LNCAP (cell line): ENCODE measurements at regions not wholly inside any gene's neighbourhood (a gene's known extent, or its start where the extent isn't known, plus 50 kb on each side); places are given as distances from the start of the nearest gene placed in this dataset.

Source experiments
- TF ChIP-seq, protein P1 (sequence below): fragments of 450-650 bp; IDR thresholded peaks from 2 replicates; pipeline ENCODE4 v1.5.1; 2017; ENCODE audit warnings: mild to moderate bottlenecking

DNA sequence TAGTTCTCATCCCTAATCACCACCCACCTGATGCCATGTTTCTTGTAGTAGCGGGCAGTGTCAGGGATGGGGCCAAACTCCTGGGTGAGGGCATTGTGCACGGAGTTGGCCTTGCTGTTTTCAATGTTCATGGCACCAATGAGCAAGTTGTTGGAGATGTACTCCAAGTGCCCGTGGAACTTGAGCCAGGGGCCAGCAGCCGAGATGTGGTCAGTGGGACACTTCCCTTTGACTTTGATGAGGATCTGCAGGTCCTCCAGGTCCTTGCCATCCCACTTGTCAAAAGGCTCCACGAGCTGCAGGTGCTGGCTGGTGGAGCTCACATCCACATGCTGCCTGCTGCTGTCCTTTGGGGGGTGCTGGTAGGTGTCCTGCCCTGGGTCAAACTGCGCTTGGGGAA, 162.2 kb upstream of the SV2C start:
- TF ChIP-seq, protein P1, sequence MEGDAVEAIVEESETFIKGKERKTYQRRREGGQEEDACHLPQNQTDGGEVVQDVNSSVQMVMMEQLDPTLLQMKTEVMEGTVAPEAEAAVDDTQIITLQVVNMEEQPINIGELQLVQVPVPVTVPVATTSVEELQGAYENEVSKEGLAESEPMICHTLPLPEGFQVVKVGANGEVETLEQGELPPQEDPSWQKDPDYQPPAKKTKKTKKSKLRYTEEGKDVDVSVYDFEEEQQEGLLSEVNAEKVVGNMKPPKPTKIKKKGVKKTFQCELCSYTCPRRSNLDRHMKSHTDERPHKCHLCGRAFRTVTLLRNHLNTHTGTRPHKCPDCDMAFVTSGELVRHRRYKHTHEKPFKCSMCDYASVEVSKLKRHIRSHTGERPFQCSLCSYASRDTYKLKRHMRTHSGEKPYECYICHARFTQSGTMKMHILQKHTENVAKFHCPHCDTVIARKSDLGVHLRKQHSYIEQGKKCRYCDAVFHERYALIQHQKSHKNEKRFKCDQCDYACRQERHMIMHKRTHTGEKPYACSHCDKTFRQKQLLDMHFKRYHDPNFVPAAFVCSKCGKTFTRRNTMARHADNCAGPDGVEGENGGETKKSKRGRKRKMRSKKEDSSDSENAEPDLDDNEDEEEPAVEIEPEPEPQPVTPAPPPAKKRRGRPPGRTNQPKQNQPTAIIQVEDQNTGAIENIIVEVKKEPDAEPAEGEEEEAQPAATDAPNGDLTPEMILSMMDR: no peak

DNA sequence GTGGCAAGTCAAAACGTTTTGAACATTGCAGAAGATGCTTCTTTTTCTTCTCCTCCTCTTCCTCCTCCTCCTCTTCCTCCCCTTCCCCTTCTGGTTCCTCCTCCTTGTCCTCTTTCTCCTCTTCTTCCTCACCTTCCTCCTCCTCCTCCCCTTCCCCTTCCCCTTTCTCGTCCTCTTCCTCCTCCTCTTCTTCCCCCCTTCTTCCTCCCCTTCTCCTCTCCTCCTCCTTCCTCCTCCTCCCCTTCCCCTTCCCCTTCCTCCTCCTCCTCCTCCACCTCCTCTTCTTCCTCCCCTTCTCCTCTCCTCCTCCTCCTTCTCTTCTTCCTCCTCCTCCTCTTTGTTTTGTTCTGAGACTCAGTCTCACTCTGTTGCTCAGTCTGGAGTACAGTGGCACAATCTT, 167.0 kb upstream of the SV2C start:
- TF ChIP-seq, protein P1: no peak

DNA sequence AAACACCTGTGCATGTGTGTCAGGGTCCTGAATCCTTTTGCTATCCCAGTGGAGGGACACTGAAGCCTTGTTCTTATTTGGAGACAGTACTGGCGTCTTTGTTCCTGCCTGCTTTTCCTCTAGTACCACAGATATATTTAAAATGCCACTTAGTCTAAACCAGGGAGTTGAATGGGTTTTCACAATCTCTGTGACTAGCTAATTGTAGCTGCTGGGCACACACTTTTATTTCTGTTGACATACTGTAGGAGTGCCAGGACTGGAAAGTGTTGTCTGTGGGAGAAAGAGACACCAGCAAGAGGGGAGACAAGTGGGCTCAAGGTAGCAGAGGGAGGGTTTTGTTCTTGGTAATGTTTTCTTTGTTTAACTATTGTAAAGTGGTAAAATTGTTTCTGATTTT, 174.0 kb upstream of the SV2C start:
- TF ChIP-seq, protein P1: no peak

DNA sequence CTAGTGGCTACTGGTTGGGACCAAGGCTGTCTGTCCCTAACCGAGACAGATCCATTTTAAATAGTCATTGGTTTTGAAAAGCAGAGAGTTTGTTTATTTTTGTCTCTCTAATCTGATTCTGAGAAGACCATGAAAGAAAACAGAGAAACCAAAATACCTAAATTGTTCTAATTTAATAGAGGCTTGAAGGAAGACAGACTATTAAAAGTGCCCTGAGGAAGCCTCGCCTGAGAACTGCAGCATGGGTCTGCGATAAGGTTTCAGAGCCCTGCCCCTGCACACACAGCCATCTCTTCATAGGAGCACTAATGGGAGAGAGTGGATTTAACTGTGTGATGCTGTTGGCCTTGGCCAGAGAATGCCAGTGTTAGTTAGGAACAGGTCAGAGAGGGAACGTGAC, 175.5 kb upstream of the SV2C start:
- TF ChIP-seq, protein P1: no peak

DNA sequence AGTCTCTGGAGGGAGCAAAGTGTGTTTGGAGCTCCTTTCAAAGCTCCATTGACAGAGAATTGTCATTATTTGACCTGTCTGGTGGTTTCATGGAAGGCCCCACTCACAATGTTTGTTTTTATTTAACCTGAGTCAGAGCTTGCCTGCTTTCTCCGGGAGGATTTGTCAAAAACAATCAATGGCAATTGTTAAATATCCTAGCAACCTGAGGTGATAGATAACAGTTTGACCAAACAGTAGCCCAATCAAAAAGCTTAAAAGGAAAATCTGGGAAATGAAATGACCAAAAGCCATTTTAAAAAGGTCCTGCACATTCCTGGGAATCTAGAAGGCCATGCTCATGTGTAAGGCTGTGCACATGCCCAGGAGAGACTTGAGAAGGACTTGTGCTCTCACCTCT, 177.2 kb upstream of the POC5 start:
- TF ChIP-seq, protein P1: no peak

DNA sequence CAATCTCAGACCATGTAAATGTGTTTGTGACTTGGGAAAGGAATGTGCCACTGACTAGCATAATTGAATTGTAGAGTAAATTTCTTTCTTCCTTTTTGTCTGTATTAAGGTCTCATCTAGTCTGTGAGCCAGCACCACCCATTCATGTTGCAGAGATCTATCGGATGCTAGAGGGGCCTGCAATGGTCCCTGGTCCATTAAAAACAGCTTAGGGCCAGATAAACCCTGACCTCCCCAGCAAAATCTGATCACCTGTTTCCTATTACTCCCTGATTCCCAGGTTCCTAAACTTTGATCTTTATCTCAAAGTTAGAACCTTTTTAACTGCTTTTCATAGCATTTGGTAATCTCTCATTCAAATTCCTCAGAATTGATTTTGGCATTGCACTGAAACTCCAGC, 174.5 kb upstream of the POC5 start:
- TF ChIP-seq, protein P1: no peak

DNA sequence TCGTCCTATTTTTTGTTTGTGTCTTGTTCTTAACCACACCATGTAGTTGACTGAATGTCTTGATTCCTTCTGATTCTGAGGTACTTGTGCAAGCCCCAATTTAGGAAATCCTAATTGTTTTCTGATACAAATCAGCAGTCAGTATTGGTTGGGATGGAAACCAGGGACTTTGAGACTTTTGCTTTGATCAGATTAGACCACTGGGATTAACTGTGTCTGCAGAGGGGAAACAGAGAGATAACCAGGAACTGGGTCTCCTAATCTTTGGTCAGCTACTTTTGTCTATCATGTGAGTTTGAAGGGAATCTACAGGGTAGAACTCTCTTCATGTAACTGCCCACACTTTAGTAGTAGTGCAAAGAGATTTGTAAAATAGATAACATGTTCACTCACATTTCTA, 173.8 kb upstream of the POC5 start:
- TF ChIP-seq, protein P1: no peak

DNA sequence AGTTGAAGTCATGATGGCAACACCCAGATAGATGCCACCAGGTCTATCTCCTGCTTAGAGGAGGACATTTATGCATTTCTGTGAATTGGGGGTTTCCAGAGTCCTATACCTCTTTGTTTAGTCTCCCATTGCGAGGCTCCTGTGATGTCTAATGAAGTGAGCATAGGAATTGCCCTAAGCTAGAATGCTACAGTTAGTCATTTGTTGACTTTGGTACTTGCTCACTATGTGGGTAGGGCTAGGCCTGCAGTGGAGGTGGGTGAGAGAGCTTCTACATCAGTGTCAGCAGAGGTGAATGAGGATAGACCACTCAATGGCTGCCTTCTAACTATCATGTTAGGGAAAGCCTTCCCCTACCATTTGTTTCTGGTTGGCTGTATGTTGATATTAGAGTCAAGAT, 173.3 kb upstream of the POC5 start:
- TF ChIP-seq, protein P1: no peak
